HepG2 (cell line): ENCODE measurements at regions not wholly inside any gene's neighbourhood (a gene's known extent, or its start where the extent isn't known, plus 50 kb on each side); places are given as distances from the start of the nearest gene placed in this dataset.

ENCODE experiments used
- SIX4 ChIP-seq: sonication (generic); formaldehyde crosslinking; IDR thresholded peaks from 2 replicates; pipeline ENCODE4 v1.4.0; 2020; ENCODE audit warnings: missing genetic modification reagents
- ZFP36L1 ChIP-seq: sonication (generic); formaldehyde crosslinking; IDR thresholded peaks from 2 replicates; pipeline ENCODE4 v1.8.0; 2022; ENCODE audit warnings: mild to moderate bottlenecking, missing genetic modification reagents, moderate library complexity
- ZNF30 ChIP-seq: sonication (generic); formaldehyde crosslinking; IDR thresholded peaks from 2 replicates; pipeline ENCODE4 v1.5.0; 2020; ENCODE audit warnings: mild to moderate bottlenecking, missing genetic modification reagents
- TF ChIP-seq, protein P1 (sequence below): sonication (generic); formaldehyde crosslinking; IDR thresholded peaks from 2 replicates; pipeline ENCODE4 v1.4.0; 2020; ENCODE audit warnings: missing genetic modification reagents
- TF ChIP-seq, protein P2 (sequence below): sonication (generic); formaldehyde crosslinking; IDR thresholded peaks from 2 replicates; pipeline ENCODE4 v1.4.0; 2020; ENCODE audit warnings: missing genetic modification reagents, borderline replicate concordance
- TF ChIP-seq, protein P3 (sequence below): sonication (generic); formaldehyde crosslinking; IDR thresholded peaks from 2 replicates; pipeline ENCODE4 v1.4.0; 2020; ENCODE audit warnings: missing genetic modification reagents, mild to moderate bottlenecking, borderline replicate concordance

DNA sequence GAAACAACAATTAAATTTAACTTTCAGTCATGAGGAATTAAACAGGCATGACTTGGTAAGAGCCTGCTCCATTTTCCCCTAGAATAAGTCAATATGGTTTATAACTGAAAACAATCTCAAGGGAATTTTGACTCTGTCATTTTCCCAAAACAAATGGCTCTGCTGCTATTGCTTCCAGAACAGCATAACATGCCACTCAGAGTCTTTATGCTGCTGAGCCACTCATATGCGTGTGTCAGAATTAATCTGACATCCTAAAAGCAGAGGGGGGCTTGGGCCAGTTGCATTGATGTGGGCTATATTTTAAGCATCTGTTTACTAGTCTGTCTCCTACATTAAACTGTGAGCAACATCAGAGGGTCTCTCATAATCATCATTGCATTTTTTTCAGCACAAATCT is 111.1 kb upstream of the ABI3BP start (continued):
- TF ChIP-seq, protein P1, sequence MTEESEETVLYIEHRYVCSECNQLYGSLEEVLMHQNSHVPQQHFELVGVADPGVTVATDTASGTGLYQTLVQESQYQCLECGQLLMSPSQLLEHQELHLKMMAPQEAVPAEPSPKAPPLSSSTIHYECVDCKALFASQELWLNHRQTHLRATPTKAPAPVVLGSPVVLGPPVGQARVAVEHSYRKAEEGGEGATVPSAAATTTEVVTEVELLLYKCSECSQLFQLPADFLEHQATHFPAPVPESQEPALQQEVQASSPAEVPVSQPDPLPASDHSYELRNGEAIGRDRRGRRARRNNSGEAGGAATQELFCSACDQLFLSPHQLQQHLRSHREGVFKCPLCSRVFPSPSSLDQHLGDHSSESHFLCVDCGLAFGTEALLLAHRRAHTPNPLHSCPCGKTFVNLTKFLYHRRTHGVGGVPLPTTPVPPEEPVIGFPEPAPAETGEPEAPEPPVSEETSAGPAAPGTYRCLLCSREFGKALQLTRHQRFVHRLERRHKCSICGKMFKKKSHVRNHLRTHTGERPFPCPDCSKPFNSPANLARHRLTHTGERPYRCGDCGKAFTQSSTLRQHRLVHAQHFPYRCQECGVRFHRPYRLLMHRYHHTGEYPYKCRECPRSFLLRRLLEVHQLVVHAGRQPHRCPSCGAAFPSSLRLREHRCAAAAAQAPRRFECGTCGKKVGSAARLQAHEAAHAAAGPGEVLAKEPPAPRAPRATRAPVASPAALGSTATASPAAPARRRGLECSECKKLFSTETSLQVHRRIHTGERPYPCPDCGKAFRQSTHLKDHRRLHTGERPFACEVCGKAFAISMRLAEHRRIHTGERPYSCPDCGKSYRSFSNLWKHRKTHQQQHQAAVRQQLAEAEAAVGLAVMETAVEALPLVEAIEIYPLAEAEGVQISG (CRISPR knock-in tag) = no peak
- no peak for TF ChIP-seq ZFP36L1 (CRISPR knock-in tag)
- no peak for TF ChIP-seq SIX4 (CRISPR knock-in tag)
- TF ChIP-seq, protein P2, sequence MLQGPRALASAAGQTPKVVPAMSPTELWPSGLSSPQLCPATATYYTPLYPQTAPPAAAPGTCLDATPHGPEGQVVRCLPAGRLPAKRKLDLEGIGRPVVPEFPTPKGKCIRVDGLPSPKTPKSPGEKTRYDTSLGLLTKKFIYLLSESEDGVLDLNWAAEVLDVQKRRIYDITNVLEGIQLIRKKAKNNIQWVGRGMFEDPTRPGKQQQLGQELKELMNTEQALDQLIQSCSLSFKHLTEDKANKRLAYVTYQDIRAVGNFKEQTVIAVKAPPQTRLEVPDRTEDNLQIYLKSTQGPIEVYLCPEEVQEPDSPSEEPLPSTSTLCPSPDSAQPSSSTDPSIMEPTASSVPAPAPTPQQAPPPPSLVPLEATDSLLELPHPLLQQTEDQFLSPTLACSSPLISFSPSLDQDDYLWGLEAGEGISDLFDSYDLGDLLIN (CRISPR knock-in tag) = no peak
- TF ChIP-seq, protein P3, sequence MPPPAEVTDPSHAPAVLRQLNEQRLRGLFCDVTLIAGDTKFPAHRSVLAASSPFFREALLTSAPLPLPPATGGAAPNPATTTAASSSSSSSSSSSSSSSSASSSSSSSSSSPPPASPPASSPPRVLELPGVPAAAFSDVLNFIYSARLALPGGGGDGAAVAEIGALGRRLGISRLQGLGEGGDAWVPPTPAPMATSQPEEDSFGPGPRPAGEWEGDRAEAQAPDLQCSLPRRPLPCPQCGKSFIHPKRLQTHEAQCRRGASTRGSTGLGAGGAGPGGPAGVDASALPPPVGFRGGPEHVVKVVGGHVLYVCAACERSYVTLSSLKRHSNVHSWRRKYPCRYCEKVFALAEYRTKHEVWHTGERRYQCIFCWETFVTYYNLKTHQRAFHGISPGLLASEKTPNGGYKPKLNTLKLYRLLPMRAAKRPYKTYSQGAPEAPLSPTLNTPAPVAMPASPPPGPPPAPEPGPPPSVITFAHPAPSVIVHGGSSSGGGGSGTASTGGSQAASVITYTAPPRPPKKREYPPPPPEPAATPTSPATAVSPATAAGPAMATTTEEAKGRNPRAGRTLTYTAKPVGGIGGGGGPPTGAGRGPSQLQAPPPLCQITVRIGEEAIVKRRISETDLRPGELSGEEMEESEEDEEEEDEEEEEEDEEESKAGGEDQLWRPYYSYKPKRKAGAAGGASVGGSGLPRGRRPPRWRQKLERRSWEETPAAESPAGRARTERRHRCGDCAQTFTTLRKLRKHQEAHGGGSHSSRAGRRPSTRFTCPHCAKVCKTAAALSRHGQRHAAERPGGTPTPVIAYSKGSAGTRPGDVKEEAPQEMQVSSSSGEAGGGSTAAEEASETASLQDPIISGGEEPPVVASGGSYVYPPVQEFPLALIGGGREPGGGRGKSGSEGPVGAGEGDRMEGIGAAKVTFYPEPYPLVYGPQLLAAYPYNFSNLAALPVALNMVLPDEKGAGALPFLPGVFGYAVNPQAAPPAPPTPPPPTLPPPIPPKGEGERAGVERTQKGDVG (CRISPR knock-in tag) = no peak
- TF ChIP-seq ZNF30 (CRISPR knock-in tag) = no peak
